ENCODE measurements at regions not wholly inside any gene's neighbourhood (a gene's known extent, or its start where the extent isn't known, plus 50 kb on each side); places are given as distances from the start of the nearest gene placed in this dataset.

DNA sequence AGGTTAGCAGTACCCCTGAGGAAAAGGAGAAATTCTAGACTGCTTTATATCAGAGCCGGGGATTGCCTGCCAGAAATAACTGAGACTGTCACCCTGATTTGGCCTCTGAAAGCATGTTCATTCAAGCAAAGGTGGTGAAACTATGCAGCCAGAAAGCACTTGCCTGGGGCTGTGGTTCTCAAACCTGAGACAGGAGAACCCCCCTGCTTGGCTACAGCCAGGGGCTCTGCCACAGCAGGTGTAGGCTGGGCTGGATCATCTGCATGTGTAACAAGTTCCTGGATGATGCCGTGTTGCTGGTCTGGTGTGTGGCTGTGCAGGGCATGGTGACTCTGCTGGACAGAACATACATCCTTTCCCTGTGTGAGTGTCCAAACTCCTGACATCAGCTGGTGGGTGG, 157.8 kb downstream of the NXNL2 start:
- DNase-seq, result no peak

DNA sequence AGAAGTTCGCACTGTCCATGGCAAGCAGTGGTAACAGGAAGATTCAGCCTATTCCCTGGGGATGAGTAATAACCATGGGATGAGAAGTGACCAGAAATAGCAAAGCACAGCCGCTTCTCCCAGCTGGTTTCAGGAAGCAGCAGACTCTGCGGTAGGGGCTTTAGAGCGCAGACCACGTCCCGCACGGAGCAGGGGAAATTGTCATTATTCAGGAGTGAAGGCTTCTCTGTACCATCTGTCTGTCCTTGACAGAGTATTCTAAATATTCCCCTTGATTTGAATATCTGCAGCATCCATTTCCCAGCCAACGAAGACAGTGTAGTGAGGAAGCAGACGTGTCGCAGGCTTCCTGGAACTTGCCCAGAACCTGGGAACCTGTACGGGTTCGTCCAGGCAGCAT, 159.6 kb downstream of the NXNL2 start:
- no peak for DNase-seq

DNA sequence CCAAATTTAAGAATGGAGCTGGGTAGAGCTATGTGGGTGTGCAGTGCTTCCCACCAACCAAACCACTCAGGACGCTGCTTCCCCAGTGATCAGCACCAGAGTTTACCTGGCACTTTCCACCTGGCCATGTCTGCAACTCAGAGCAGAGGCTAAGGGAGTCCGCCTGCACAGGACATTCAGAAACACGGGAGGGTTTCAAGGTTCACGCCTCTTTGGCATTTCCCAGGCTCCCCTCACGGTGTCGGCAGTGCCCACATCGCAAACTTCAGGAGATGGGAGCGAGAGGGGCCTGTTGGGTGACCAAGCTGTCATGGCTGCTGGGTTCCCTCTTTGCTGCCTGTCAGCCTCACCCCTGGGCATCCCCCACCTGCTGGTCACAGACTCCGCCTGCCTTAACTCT, 161.5 kb downstream of the NXNL2 start:
- DNase-seq, result no peak

DNA sequence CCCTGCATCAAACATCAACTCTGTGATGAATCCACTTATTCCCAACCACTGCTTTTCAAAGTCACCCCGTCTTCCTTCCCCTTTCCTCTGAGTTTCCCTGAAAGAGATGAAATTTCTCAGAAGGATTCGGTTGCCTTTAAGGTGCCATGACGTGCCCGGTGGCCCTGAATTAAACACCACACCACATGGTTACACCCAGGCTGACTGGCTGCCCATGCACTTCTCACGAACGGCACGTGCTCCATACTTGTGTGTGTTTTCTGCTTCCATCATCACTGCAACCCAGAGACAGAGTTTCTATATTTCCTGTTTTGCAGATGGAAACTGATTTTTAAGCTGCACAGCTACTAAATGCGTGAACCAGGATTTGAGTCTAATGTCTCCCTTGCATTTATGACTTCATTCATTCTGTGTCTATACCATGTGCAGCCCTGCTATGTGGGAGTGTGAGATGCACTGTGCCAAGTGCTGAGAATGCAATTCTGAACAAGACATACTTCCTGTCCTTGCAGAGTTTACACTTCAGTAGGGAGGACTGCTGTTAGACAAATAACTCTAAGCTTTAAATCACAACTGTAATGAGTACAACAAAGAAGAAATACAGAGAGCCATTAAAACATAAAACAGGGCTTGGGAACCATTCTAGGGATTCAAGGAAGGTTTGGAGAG, 162.9 kb downstream of the NXNL2 start:
- no peak for DNase-seq

GRCh38 chr9:88702985-88703384, 168.0 kb downstream of the NXNL2 start:
- no peak for DNase-seq

DNA sequence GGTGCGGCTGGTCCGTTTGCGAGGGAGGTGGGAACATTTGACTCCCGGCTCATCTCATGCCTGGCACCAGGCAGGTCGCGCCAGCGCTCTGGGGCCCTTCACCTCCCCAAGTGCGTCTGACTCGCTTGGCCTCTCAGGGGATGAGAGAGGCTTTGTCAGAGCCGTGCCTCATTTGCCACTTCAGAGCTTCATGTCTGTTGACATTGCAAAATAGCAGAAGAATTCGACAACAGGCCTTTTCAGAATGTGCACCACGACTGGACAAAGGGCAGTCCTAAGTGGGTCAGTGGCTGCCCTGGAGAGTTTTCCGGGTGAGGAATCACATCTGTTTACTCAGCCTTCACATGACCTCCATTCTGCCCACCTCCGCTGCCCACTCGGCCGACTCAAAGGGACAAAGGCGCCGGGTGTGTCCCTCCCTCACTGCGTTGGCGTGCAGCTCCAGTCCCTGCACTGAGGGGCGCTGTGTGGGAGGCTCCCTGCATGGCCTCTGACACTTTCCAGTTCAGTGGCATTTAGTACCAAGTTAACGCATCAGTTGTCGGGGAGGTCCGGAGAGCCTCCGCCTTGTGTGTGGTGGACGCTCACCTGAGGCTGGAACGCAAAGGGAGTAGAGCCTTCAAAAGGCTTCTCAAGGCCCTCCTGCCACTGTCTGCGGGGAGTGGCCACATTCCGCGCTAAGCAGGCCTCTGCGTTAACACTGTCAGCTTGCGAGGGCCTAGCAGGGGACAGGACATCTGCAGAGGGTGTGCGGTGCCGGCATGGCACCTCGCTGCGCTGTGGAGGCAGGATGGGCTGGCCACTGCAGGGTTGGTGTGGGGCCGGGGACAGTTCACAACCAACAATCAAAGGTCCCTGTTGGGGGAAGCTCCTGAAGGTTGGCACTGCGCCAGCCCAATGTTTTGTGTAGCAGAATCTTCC, 171.5 kb downstream of the NXNL2 start:
- peak in 3 of 56 donors; percentile 1 to 7 (median 2) for DNase-seq

DNA sequence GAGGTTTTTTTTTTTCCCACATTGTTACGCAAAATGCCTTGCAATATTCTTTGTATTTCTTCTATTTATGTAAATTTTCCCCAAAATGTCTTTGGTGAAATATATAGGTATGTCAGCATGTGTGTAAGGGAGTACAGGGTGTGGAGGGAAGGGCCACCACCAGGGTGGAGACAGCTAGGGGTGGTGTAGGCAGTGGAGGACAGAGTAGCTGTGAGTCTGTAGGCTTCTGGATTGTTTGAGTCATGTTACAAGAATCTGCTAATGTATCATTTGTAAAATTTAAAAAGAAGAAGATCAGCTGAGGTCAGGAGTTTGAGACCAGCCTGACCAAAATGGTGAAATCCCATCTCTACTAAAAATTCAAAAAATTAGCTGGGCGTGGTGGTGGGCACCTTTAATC, 175.5 kb downstream of the NXNL2 start:
- DNase-seq, result no peak

DNA sequence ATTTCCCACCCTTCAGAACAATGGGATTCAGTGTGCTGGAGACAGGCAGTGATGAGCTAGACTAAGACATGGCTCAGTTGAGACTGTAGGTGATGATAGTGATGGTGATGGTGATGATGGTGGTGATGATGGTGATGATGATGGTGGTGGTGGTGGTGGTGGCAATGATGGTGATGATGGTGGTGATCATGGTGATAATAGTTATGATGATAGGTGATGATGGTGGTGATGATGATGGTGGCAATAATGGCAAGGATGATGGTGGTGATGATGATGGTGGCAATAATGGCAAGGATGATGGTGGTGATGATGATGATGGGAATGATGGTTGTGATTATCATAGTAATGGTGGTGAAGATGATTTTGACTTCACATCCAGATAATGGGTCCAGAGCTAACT, 176.7 kb downstream of the NXNL2 start:
- DNase-seq, result no peak

- DNase-seq, result no peak
Observed at GRCh38 chr9:88712484-88712883, 177.5 kb downstream of the NXNL2 start.

DNA sequence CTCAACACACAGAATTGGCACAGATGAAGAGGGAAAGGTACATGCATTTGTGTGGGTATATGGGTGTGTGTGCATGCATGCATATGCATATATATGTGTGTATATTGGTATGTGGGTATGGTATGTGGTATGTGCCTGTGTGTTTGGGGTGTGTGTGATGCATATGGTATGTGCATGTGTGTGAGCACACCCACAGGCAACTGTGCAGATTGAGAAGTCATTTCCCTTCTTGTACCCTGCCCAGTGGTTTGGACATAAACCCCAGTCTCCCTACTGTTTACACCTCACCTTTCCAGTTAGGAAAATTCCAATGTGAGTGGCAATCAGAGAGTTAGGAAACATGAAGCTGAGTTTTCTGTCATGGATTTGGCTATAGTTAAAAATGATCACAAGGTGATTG, 178.0 kb downstream of the NXNL2 start:
- DNase-seq, result no peak

DNA sequence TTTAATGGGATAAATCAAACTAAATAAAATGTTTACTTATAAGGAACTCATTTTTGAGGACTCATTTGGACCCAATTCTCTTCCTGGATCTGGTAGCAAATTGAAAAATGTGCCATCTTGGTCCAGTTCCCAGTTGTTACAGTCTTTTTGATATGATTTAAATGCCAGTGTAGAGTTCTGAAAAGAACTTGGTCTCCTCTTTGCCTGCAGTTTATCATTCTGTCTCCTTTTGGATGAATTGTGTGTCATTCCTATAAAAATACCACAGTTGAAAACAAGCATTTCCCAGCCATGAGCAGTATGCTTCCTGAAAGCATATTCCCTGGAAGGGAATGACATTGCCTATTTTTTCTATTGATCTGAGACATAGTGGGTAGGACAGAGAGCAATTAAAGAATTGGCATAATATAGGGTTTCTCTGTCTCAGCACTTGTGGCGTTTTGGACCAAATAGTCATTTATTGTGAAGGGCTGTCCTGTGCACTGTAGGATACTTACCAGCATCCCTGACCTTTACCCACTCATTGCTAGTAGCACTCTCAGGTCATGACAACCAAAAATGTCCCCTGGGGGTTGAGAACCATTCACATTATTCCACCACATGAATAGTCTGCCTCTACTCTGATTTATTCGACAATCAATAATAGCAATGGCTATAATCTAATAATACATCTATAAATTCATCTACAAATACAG, 181.8 kb downstream of the NXNL2 start:
- no peak for DNase-seq

DNA sequence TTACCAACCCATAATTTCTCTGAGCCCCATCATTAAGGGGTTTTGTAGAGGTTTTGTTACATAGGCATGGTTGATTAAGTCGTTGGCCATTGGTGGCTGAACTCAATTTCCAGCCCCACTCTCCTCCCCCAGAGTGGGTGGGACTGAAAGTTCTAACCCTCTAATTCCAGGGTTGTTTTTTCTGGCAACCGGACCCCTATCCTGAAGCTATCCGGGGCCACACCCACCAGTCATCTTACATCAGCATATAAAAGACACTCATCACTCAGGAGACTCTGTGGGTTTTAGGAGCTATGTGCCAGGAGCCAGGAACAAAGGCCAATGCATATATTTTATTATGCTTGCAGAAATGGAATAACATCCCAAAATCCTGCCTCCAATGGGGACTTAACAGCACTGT, 186.0 kb downstream of the NXNL2 start:
- no peak for DNase-seq

DNA sequence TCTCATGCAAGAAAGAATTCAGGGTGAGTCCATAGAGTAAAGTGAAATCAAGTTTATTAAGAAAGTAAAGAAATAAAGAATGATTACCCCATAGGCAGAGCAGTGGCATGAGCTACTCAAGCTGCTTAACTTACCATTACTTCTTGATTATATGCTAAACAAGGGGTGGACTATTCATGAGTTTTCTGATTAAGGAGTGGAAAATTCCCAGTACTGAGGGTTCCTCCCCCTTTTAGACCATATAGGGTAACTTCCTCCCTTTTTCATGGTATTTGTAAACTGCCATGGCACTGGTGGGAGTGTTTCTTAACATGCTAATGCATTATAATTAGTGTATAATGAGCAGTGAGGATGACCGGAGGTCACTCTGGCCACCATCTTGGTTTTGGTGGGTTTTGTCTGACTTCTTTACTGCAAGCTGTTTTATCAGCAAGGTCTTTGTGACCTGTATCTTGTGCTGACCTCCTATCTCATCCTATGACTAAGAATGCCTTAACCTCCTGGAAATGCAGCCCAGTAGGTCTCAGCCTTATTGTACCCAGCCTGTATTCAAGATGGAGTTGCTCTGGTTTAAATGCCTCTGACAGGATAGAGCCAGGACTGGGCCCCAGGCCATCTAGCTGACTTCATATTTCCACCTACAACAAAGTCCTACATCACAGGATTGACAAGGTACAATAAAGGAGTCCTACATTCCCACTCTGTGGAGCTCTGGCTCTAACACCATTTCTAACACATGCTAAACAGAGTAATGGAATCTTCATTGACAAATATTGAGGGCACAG, 186.7 kb downstream of the NXNL2 start:
- no peak for DNase-seq

GRCh38 chr9:88722753-88723152, 187.8 kb downstream of the NXNL2 start:
- DNase-seq, result no peak

DNA sequence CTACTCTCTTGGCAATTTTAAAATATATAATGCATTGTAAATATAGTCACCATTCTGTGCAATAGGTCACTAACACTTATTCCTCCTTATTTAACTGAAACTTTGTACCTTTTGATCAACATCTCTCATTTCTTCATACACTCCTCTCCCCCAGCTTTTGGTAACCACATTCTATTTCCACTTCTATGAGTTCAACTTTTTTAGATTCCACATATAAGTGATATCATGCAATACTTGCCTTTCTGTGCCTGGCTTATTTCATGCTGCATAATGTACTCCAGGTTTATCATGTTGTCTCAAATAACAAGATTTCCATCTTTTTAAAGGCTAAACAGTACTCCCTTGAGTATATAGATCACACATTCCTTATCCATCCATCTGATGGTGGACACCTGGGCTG, 188.8 kb downstream of the NXNL2 start:
- DNase-seq, result no peak

GRCh38 chr9:88724331-88724730, 189.4 kb downstream of the NXNL2 start:
- DNase-seq, result no peak

GRCh38 chr9:88725300-88726019, 190.5 kb downstream of the NXNL2 start:
- DNase-seq, result no peak

DNA sequence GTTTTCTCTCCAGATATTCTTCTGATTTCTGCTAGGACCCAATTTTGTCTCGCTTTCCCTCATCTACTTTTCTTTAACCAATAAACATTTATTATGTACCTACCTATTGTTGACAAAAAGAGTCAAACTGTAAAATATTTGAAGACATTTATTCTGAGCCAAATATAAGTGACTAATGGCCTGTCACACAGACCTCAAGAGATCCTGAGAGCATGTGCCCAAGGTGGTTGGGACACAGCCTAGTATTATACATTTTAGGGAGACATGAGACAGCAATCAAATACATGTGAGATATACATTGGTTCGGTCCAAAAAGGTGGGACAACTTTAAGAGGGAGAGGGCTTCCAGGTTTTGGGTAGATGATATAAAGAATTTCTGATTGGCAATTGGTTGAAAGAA, 191.8 kb downstream of the NXNL2 start:
- no peak for DNase-seq

GRCh38 chr9:88730780-88731179, 195.8 kb downstream of the NXNL2 start:
- no peak for DNase-seq

GRCh38 chr9:88732128-88732527, 197.2 kb downstream of the NXNL2 start:
- DNase-seq, result peak in 9 of 56 donors; percentile 5 to 22 (median 19)
